Fibroblast of lung (primary cell): ENCODE measurements at regions not wholly inside any gene's neighbourhood (a gene's known extent, or its start where the extent isn't known, plus 50 kb on each side); places are given as distances from the start of the nearest gene placed in this dataset.

Experiments used
- DNase-seq, 2 donors: peaks; one replicate each; pipeline versions ENCODE4 v3.0.0 to v3.0.0-alpha.2; 2010; ENCODE audit warnings: low read depth in 2 of 2
- H2AFZ ChIP-seq: 2 replicates; pipeline ENCODE4 v1.5.1; 2012; ENCODE audit warnings: low read length, control low read depth, inconsistent platforms
- H3K27ac ChIP-seq: 2 replicates; pipeline ENCODE4 v1.5.1; 2011; ENCODE audit warnings: low read length, control low read depth; ENCODE audit not compliant: insufficient read depth
- H3K27me3 ChIP-seq: 2 replicates; pipeline ENCODE4 v1.5.1; 2011; ENCODE audit warnings: mild to moderate bottlenecking, low read length; ENCODE audit not compliant: control insufficient read depth, insufficient read depth
- H3K36me3 ChIP-seq: 2 replicates; pipeline ENCODE4 v1.5.1; 2011; ENCODE audit warnings: low read length; ENCODE audit not compliant: control insufficient read depth, insufficient read depth
- H3K4me1 ChIP-seq: 2 replicates; pipeline ENCODE4 v1.5.1; 2011; ENCODE audit warnings: low read length; ENCODE audit not compliant: control insufficient read depth, insufficient read depth; ENCODE audit errors: extremely low read depth
- H3K4me2 ChIP-seq: 2 replicates; pipeline ENCODE4 v1.5.1; 2011; ENCODE audit warnings: low read length, control low read depth; ENCODE audit not compliant: insufficient read depth; ENCODE audit errors: extremely low read depth
- H3K4me3 ChIP-seq, 4 experiments: fragments of 200-600 bp in 1 of 4; sonication (generic) in 1 of 4; replicated peaks in 1 of 4; 2 replicates each; pipeline ENCODE4 v1.5.1; 2011 to 2016; ENCODE audit warnings: low read length in 4 of 4, low read depth in 3 of 4, mild to moderate bottlenecking in 3 of 4, control low read depth in 2 of 4, inconsistent platforms in 1 of 4, mixed read lengths in 1 of 4; ENCODE audit not compliant: insufficient read depth in 1 of 4; ENCODE audit errors: control extremely low read depth in 1 of 4
- H3K79me2 ChIP-seq: 2 replicates; pipeline ENCODE4 v1.5.1; 2012; ENCODE audit warnings: mild to moderate bottlenecking, low read length, inconsistent platforms; ENCODE audit not compliant: control insufficient read depth, insufficient read depth
- H3K9ac ChIP-seq: 2 replicates; pipeline ENCODE4 v1.5.1; 2011; ENCODE audit warnings: mild to moderate bottlenecking, low read length, control low read depth; ENCODE audit not compliant: insufficient read depth
- H3K9me3 ChIP-seq: 2 replicates; pipeline ENCODE4 v1.5.1; 2012; ENCODE audit warnings: low read depth, low read length; ENCODE audit not compliant: control insufficient read depth, insufficient read depth
- H4K20me1 ChIP-seq: 2 replicates; pipeline ENCODE4 v1.5.1; 2011; ENCODE audit warnings: low read length; ENCODE audit not compliant: control insufficient read depth, insufficient read depth; ENCODE audit errors: extremely low read depth
- CTCF ChIP-seq, 2 donors: IDR thresholded peaks in 1 of 2; conservative IDR thresholded peaks in 1 of 2; 1 replicate in 1 of 2; 2 replicates in 1 of 2; pipeline ENCODE4 v1.5.1; 2011 to 2012; ENCODE audit warnings: low read length in 2 of 2, control low read depth in 1 of 2, inconsistent platforms in 1 of 2, low read depth in 1 of 2, mild to moderate bottlenecking in 1 of 2
- EZH2 ChIP-seq: IDR thresholded peaks from 2 replicates; pipeline ENCODE4 v1.5.1; 2012; ENCODE audit warnings: low read length, control low read depth, mild to moderate bottlenecking; ENCODE audit errors: missing control alignments

GRCh38 chr3:169022457-169022856 is 641.1 kb downstream of the MECOM start:
- peak in 1 of 2 donors; percentile 26 for DNase-seq
- Histone ChIP-seq H3K79me2 (no peaks in the 10 kb centered on the region), H3K4me3 (no peak overlapping the region), H2AFZ (no peak overlapping the region), H3K9me3 (no peaks in the 10 kb centered on the region), H3K27ac (no peak overlapping the region), H3K4me2 (no peak overlapping the region), H3K4me1 (peaks cover 2% of the 10 kb centered on the region), H3K9ac (no peak overlapping the region), H3K27me3 (no peaks in the 10 kb centered on the region), H3K36me3 (no peaks in the 10 kb centered on the region), H4K20me1 (no peaks in the 10 kb centered on the region)
- TF ChIP-seq CTCF (conservative IDR thresholded peaks at IDR 0.05 in 1 of 2, IDR thresholded peaks at IDR 0.05 in 1 of 2; ENCODE audit: low read depth in 1 of 2, low read length in 2 of 2), result no peak
- no peak for TF ChIP-seq EZH2

- no peaks in the 10 kb centered on the region for H3K9me3 ChIP-seq
- H3K4me2 ChIP-seq, result no peak overlapping the region
- H4K20me1 ChIP-seq, result no peaks in the 10 kb centered on the region
- no peaks in the 10 kb centered on the region for H3K27me3 ChIP-seq
- H3K27ac ChIP-seq, result no peak overlapping the region
- H3K36me3 ChIP-seq, result no peaks in the 10 kb centered on the region
- no peak overlapping the region for H2AFZ ChIP-seq
- H3K4me3 ChIP-seq, result no peak overlapping the region
- no peaks in the 10 kb centered on the region for H3K79me2 ChIP-seq
- TF ChIP-seq EZH2 (no peak), CTCF (conservative IDR thresholded peaks at IDR 0.05 in 1 of 2, IDR thresholded peaks at IDR 0.05 in 1 of 2; ENCODE audit: low read depth in 1 of 2, low read length in 2 of 2) (no peak)
- no peak for DNase-seq
- H3K4me1 ChIP-seq, result no peaks in the 10 kb centered on the region
- no peak overlapping the region for H3K9ac ChIP-seq
Measured at GRCh38 chr3:169020371-169020770, 643.1 kb downstream of the MECOM start.

- H3K27ac ChIP-seq, result no peak overlapping the region
- H3K79me2 ChIP-seq, result no peaks in the 10 kb centered on the region
- H2AFZ ChIP-seq, result no peak overlapping the region
- no peak overlapping the region for H3K4me2 ChIP-seq
- no peak overlapping the region for H3K4me3 ChIP-seq
- DNase-seq, result no peak
- H3K9ac ChIP-seq, result no peak overlapping the region
- no peaks in the 10 kb centered on the region for H3K36me3 ChIP-seq
- no peaks in the 10 kb centered on the region for H3K27me3 ChIP-seq
- TF ChIP-seq CTCF (conservative IDR thresholded peaks at IDR 0.05 in 1 of 2, IDR thresholded peaks at IDR 0.05 in 1 of 2; ENCODE audit: low read depth in 1 of 2, low read length in 2 of 2) (no peak), EZH2 (no peak)
- no peaks in the 10 kb centered on the region for H3K9me3 ChIP-seq
- H3K4me1 ChIP-seq, result no peaks in the 10 kb centered on the region
- H4K20me1 ChIP-seq, result no peaks in the 10 kb centered on the region
Measured at GRCh38 chr3:169009453-169009852, 654.1 kb downstream of the MECOM start.
